GM23248 (cell line): ENCODE measurements at regions not wholly inside any gene's neighbourhood (a gene's known extent, or its start where the extent isn't known, plus 50 kb on each side); places are given as distances from the start of the nearest gene placed in this dataset.

Source experiments
- EZH2 ChIP-seq: fragments of 200-600 bp; sonication (generic); IDR thresholded peaks from 2 replicates; pipeline ENCODE4 v1.6.1; 2018; ENCODE audit warnings: antibody characterized with exemption, mild to moderate bottlenecking; ENCODE audit not compliant: insufficient read depth, poor library complexity, severe bottlenecking
- EZH2phosphoT487 ChIP-seq: fragments of 200-600 bp; sonication (generic); IDR thresholded peaks from 2 replicates; pipeline ENCODE4 v1.6.1; 2018; ENCODE audit warnings: antibody characterized with exemption, moderate library complexity, mild to moderate bottlenecking, low read depth; ENCODE audit not compliant: insufficient read depth

DNA sequence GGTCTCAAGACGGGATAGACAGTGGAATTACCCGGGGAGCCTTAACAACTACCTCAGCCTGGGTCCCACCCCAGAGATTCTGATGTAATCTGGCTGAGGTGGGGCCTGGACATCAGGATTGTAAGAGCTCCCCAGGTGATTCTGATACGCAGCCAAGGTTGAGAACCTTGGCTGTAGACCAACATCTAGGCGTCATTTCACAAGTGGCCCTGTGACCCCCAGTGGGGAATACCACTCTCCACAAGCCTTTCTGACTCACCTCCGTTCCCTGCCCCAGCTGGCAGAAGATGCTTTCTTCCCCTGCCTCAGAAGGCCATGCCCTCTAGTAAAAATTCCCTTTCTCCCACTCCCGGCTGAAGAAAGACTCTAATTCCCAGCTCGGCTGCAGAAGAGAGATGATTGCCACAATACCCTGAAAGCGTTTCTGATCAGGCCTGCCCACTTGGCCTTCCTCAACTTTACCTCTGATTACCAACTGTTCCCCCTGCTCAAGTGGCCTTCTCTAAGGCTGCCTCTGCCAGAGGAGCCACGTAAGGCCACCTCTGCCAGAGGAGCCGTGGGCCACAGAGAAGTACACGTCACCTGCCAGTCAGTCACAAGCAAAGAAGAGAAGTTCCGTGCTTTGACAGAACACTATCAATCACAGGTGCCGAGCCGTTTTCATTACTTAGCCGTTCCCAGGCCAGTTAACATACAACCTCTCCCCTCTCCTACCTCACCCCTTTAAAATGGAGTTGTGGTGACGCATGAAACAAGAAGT lies 116.8 kb upstream of the PKDCC start:
- TF ChIP-seq EZH2 (no peak), EZH2phosphoT487 (no peak)
